ENCODE measurements at regions not wholly inside any gene's neighbourhood (a gene's known extent, or its start where the extent isn't known, plus 50 kb on each side); places are given as distances from the start of the nearest gene placed in this dataset.

- TF ChIP-seq POLR2A (IDR thresholded peaks at IDR 0.05) (no peak), CTCF (IDR thresholded peaks at IDR 0.05) (no peak)
Observed at GRCh38 chr11:112478806-112479205, 218.1 kb upstream of the PLET1 start.

All from testis (tissue), 2 donors.